ENCODE measurements at regions not wholly inside any gene's neighbourhood (a gene's known extent, or its start where the extent isn't known, plus 50 kb on each side); places are given as distances from the start of the nearest gene placed in this dataset.
"Not testable (repeated sequence)": the region's sequence is repeated elsewhere in the genome, so short reads cannot be mapped to it uniquely, and the experiment has no call there.

GRCh38 chr1:146478125-146478720 is 249.4 kb upstream of the NOTCH2NLA start:
- not testable (repeated sequence) for H3K27me3 Mint-ChIP-seq; ATAC-seq (ENCODE audit: low read depth)

GRCh38 chr1:146475086-146475485 is 246.3 kb upstream of the NOTCH2NLA start:
- H3K27ac ChIP-seq (ENCODE audit: low read length in 2 of 2); H3K9ac ChIP-seq (ENCODE audit: low read length); intact Hi-C loops (cut with micrococcal nuclease); H3K9me3 ChIP-seq (ENCODE audit: control extremely low read depth in 1 of 3, control insufficient read depth in 2 of 3, insufficient read depth in 1 of 3, low read length in 2 of 3); H2AFZ ChIP-seq (ENCODE audit: insufficient read depth, low read depth, low read length, poor library complexity, severe bottlenecking); H3K4me3 Mint-ChIP-seq; H3K9me3 Mint-ChIP-seq (ENCODE audit: insufficient read depth); ATAC-seq (ENCODE audit: low read depth); H3K27me3 ChIP-seq (replicated peaks in 1 of 4; ENCODE audit: control extremely low read depth in 1 of 4, control insufficient read depth in 3 of 4, insufficient read depth in 4 of 4, low read length in 3 of 4); H3K4me2 ChIP-seq (replicated peaks; ENCODE audit: low read depth, low read length, poor library complexity, severe bottlenecking); H3K36me3 ChIP-seq (replicated peaks in 1 of 2; ENCODE audit: control extremely low read depth in 1 of 2, control insufficient read depth in 1 of 2, extremely low read depth in 1 of 2, insufficient read depth in 2 of 2, low read length in 1 of 2); H3K4me1 ChIP-seq (ENCODE audit: control insufficient read depth in 2 of 2, insufficient read depth in 2 of 2, low read length in 2 of 2); POLR2A ChIA-PET; H3K27me3 Mint-ChIP-seq; H3K4me3 ChIP-seq (ENCODE audit: control extremely low read depth in 1 of 5, extremely low read depth in 1 of 5, insufficient read depth in 1 of 5, low read depth in 2 of 5, low read length in 4 of 5); CTCF ChIA-PET; H3K27ac Mint-ChIP-seq; H4K20me1 ChIP-seq (ENCODE audit: control insufficient read depth, insufficient read depth, low read length, poor library complexity, severe bottlenecking); DNase-seq; H3K79me2 ChIP-seq (ENCODE audit: control insufficient read depth, insufficient read depth, low read length); H3K4me1 Mint-ChIP-seq: not testable (repeated sequence)
- 80% methylated on average over 1 of the region's 4 CpGs for WGBS (ENCODE audit: insufficient coverage)

More at GRCh38 chr1:146478125-146478720, 249.4 kb upstream of the NOTCH2NLA start:
- intact Hi-C loops (cut with micrococcal nuclease); H3K79me2 ChIP-seq (ENCODE audit: control insufficient read depth, insufficient read depth, low read length); POLR2A ChIA-PET; H3K27ac ChIP-seq (ENCODE audit: low read length in 2 of 2); H3K4me3 Mint-ChIP-seq; H2AFZ ChIP-seq (ENCODE audit: insufficient read depth, low read depth, low read length, poor library complexity, severe bottlenecking); CTCF ChIA-PET; H3K27ac Mint-ChIP-seq; H3K4me1 ChIP-seq (ENCODE audit: control insufficient read depth in 2 of 2, insufficient read depth in 2 of 2, low read length in 2 of 2); H4K20me1 ChIP-seq (ENCODE audit: control insufficient read depth, insufficient read depth, low read length, poor library complexity, severe bottlenecking); H3K27me3 ChIP-seq (replicated peaks in 1 of 4; ENCODE audit: control extremely low read depth in 1 of 4, control insufficient read depth in 3 of 4, insufficient read depth in 4 of 4, low read length in 3 of 4); H3K9me3 Mint-ChIP-seq (ENCODE audit: insufficient read depth); H3K9ac ChIP-seq (ENCODE audit: low read length); H3K4me2 ChIP-seq (replicated peaks; ENCODE audit: low read depth, low read length, poor library complexity, severe bottlenecking); H3K36me3 ChIP-seq (replicated peaks in 1 of 2; ENCODE audit: control extremely low read depth in 1 of 2, control insufficient read depth in 1 of 2, extremely low read depth in 1 of 2, insufficient read depth in 2 of 2, low read length in 1 of 2); H3K9me3 ChIP-seq (ENCODE audit: control extremely low read depth in 1 of 3, control insufficient read depth in 2 of 3, insufficient read depth in 1 of 3, low read length in 2 of 3); H3K4me3 ChIP-seq (ENCODE audit: control extremely low read depth in 1 of 5, extremely low read depth in 1 of 5, insufficient read depth in 1 of 5, low read depth in 2 of 5, low read length in 4 of 5); H3K4me1 Mint-ChIP-seq: not testable (repeated sequence)
- 62% methylated on average over 4 of the region's 12 CpGs for WGBS (ENCODE audit: insufficient coverage)
- peak; percentile 68 for TF ChIP-seq CTCF (IDR thresholded peaks at IDR 0.05)
- DNase-seq, result peak; percentile 24

GRCh38 chr1:146474216-146474615 is 245.4 kb upstream of the NOTCH2NLA start:
- intact Hi-C loops (cut with micrococcal nuclease), result not testable (repeated sequence)

More at GRCh38 chr1:146474216-146474615, 245.4 kb upstream of the NOTCH2NLA start:
- CTCF ChIA-PET; H3K27me3 ChIP-seq (replicated peaks in 1 of 4; ENCODE audit: control extremely low read depth in 1 of 4, control insufficient read depth in 3 of 4, insufficient read depth in 4 of 4, low read length in 3 of 4); H3K4me3 ChIP-seq (ENCODE audit: control extremely low read depth in 1 of 5, extremely low read depth in 1 of 5, insufficient read depth in 1 of 5, low read depth in 2 of 5, low read length in 4 of 5); H3K9me3 Mint-ChIP-seq (ENCODE audit: insufficient read depth); H3K27ac Mint-ChIP-seq; H2AFZ ChIP-seq (ENCODE audit: insufficient read depth, low read depth, low read length, poor library complexity, severe bottlenecking); H3K79me2 ChIP-seq (ENCODE audit: control insufficient read depth, insufficient read depth, low read length); H3K9me3 ChIP-seq (ENCODE audit: control extremely low read depth in 1 of 3, control insufficient read depth in 2 of 3, insufficient read depth in 1 of 3, low read length in 2 of 3); H3K27ac ChIP-seq (ENCODE audit: low read length in 2 of 2); H3K9ac ChIP-seq (ENCODE audit: low read length); H3K27me3 Mint-ChIP-seq; POLR2A ChIA-PET; DNase-seq; ATAC-seq (ENCODE audit: low read depth); H4K20me1 ChIP-seq (ENCODE audit: control insufficient read depth, insufficient read depth, low read length, poor library complexity, severe bottlenecking); H3K36me3 ChIP-seq (replicated peaks in 1 of 2; ENCODE audit: control extremely low read depth in 1 of 2, control insufficient read depth in 1 of 2, extremely low read depth in 1 of 2, insufficient read depth in 2 of 2, low read length in 1 of 2); H3K4me1 ChIP-seq (ENCODE audit: control insufficient read depth in 2 of 2, insufficient read depth in 2 of 2, low read length in 2 of 2); H3K4me2 ChIP-seq (replicated peaks; ENCODE audit: low read depth, low read length, poor library complexity, severe bottlenecking); H3K4me3 Mint-ChIP-seq; H3K4me1 Mint-ChIP-seq: not testable (repeated sequence)
- WGBS (ENCODE audit: insufficient coverage), result 100% methylated on average over 1 of the region's 6 CpGs

All from B cell (primary cell).